HEK293 (cell line): ENCODE measurements at regions not wholly inside any gene's neighbourhood (a gene's known extent, or its start where the extent isn't known, plus 50 kb on each side); places are given as distances from the start of the nearest gene placed in this dataset.

Experiments used
- CTCF ChIP-seq: fragments of 450-650 bp; formaldehyde crosslinking; IDR thresholded peaks from 2 replicates; pipeline ENCODE4 v1.5.1; 2016; ENCODE audit warnings: missing biosample characterization, missing genetic modification characterization
- ZBTB11 ChIP-seq: fragments of 450-650 bp; formaldehyde crosslinking; conservative IDR thresholded peaks from 2 replicates; pipeline ENCODE4 v1.5.1; 2016; ENCODE audit warnings: low read depth, missing biosample characterization, missing genetic modification characterization
- ZNF24 ChIP-seq: fragments of 450-650 bp; formaldehyde crosslinking; IDR thresholded peaks from 2 replicates; pipeline ENCODE4 v1.5.1; 2016; ENCODE audit warnings: missing biosample characterization, missing genetic modification characterization
- ZNF510 ChIP-seq: fragments of 450-650 bp; formaldehyde crosslinking; IDR thresholded peaks from 2 replicates; pipeline ENCODE4 v1.5.1; 2018; ENCODE audit warnings: mild to moderate bottlenecking, missing genetic modification characterization, missing biosample characterization; ENCODE audit not compliant: insufficient replicate concordance
- ZSCAN5A ChIP-seq: fragments of 450-650 bp; formaldehyde crosslinking; IDR thresholded peaks from 2 replicates; pipeline ENCODE4 v1.5.1; 2016; ENCODE audit warnings: missing biosample characterization, missing genetic modification characterization

- TF ChIP-seq ZSCAN5A (tag by site-specific recombination) = no peak
- no peak for TF ChIP-seq CTCF (tag by site-specific recombination)
- TF ChIP-seq ZNF24 (tag by site-specific recombination) = no peak
- no peak for TF ChIP-seq ZNF510 (tag by site-specific recombination)
- TF ChIP-seq ZBTB11 (tag by site-specific recombination) = no peak
These were observed 397.2 kb upstream of the IGFBP3 start for GRCh38 chr7:46318276-46318675.
